ENCODE measurements at regions not wholly inside any gene's neighbourhood (a gene's known extent, or its start where the extent isn't known, plus 50 kb on each side); places are given as distances from the start of the nearest gene placed in this dataset.

DNA sequence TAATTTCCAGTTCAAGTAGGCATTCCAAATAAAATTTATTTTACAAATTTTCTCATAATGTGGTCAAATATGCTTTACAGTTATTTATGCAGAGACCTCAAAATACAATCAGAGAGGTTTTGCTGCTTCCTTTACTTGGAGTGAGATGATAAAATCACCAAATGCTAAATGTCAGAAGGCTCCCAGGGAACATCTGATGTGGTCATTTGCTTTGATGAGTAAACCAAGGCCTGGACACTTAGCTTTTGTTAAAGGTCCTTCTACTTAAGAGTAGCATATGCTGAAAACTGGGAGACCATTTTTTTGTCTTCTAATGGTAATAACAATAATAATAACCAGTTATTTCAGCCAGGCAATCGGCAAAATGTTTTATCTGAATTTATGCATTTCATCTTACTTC lies 60.6 kb upstream of the AKR1E2 start:
- ChIA-PET POLR2A (interaction anchor here (0.7 kb wide), 1 partner anchor 807 kb away, joined by 3 read pairs; no protein-coding TSS in a partner anchor), CTCF (ENCODE audit: low intra/inter-chr PET ratio) (interaction anchor here (0.7 kb wide), 1 partner anchor 1525 kb away, joined by 3 read pairs; no protein-coding TSS in a partner anchor)
- Histone ChIP-seq H3K9me1 (ENCODE audit: control insufficient read depth, insufficient read depth, low read length) (no peaks in the 10 kb centered on the region), H3K4me2 (ENCODE audit: insufficient read depth, low read length) (no peak overlapping the region), H4K20me1 (replicated peaks; ENCODE audit: control insufficient read depth, insufficient read depth, low read length) (no peaks in the 10 kb centered on the region), H2AFZ (ENCODE audit: low read depth, low read length) (no peak overlapping the region), H3K27ac (ENCODE audit: extremely low read depth, low read depth, low read length) (no peak overlapping the region), H3K79me2 (ENCODE audit: control insufficient read depth, insufficient read depth, low read length) (no peaks in the 10 kb centered on the region), H3K36me3 (ENCODE audit: control insufficient read depth, insufficient read depth, low read length) (no peaks in the 10 kb centered on the region), H3K27me3 (ENCODE audit: control insufficient read depth in 2 of 2, insufficient read depth in 2 of 2, low read length in 2 of 2) (peaks cover 0 to 6% of the 10 kb centered on the region in 2 experiments; a peak in 1 of 5 replicates), H3K4me1 (replicated peaks in 1 of 2; ENCODE audit: control insufficient read depth in 2 of 2, insufficient read depth in 2 of 2, low read length in 2 of 2) (no peaks in the 10 kb centered on the region), H3K9ac (ENCODE audit: insufficient read depth in 1 of 2, low read depth in 2 of 2, low read length in 2 of 2) (no peak overlapping the region), H3K4me3 (no peak overlapping the region), H3K9me3 (replicated peaks; ENCODE audit: control insufficient read depth, insufficient read depth, low read depth, low read length) (no peaks in the 10 kb centered on the region)
- no peak for FAIRE-seq
- no peak for DNase-seq (ENCODE audit: extremely low read depth in 1 of 4, low spot score in 3 of 4)
- TF ChIP-seq RBM17 (IDR thresholded peaks at IDR 0.05; ENCODE audit: borderline replicate concordance, low read depth, low read length), result no peak
- intact Hi-C loops (cut with micrococcal nuclease) (loop anchor here (5.0 kb wide), 2 partner anchors 108 to 1568 kb away; no protein-coding TSS in a partner anchor), in situ Hi-C loops (cut with MboI) (loop anchor here (25.0 kb wide), 1 partner anchor 1553 kb away; no protein-coding TSS in a partner anchor)
- 6% methylated on average over 1 of the region's 1 CpG for WGBS (ENCODE audit: insufficient coverage, low coverage, missing lambda C conversion rate)
- no TSS peak for BruUV-seq (replicated peaks)
- ATAC-seq, result no peak

DNA sequence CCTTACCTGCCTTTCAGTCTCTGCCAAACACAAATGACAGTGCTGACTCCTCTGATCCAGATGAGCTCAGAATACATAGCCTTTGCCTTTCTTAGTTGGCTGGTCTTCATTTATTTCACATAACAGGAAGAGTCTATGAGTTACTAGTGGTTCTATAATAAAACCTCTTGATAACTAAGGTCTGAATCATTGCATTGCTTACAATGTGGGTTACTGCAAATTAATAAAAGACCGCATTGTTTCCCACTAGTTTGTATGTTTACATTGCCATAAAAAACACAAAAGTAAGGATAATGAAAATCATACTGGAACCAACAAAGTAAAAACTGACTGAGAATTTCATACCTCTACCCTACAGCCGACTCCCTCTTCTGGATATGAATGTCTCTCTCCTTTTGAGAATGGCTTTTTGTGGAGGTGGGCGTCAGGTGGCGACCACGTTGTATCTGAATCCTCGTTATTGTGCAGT lies 62.0 kb upstream of the AKR1E2 start:
- DNase-seq (ENCODE audit: extremely low read depth in 1 of 4, low spot score in 3 of 4) (no peak), ATAC-seq (no peak), FAIRE-seq (no peak)
- Histone ChIP-seq H3K79me2 (ENCODE audit: control insufficient read depth, insufficient read depth, low read length) (no peaks in the 10 kb centered on the region), H3K4me3 (no peak overlapping the region), H3K9me1 (ENCODE audit: control insufficient read depth, insufficient read depth, low read length) (no peaks in the 10 kb centered on the region), H3K36me3 (ENCODE audit: control insufficient read depth, insufficient read depth, low read length) (no peaks in the 10 kb centered on the region), H3K27me3 (ENCODE audit: control insufficient read depth in 2 of 2, insufficient read depth in 2 of 2, low read length in 2 of 2) (peaks cover 0 to 6% of the 10 kb centered on the region in 2 experiments; a peak in 1 of 5 replicates), H3K9me3 (replicated peaks; ENCODE audit: control insufficient read depth, insufficient read depth, low read depth, low read length) (no peaks in the 10 kb centered on the region), H2AFZ (ENCODE audit: low read depth, low read length) (no peak overlapping the region), H3K4me1 (replicated peaks in 1 of 2; ENCODE audit: control insufficient read depth in 2 of 2, insufficient read depth in 2 of 2, low read length in 2 of 2) (no peaks in the 10 kb centered on the region), H3K4me2 (ENCODE audit: insufficient read depth, low read length) (no peak overlapping the region), H3K9ac (ENCODE audit: insufficient read depth in 1 of 2, low read depth in 2 of 2, low read length in 2 of 2) (no peak overlapping the region), H4K20me1 (replicated peaks; ENCODE audit: control insufficient read depth, insufficient read depth, low read length) (no peaks in the 10 kb centered on the region), H3K27ac (ENCODE audit: extremely low read depth, low read depth, low read length) (no peak overlapping the region)
- POLR2A ChIA-PET, result no interaction called here
- intact Hi-C loops (cut with micrococcal nuclease), result no loop called here
- in situ Hi-C loops (cut with MboI), result loop anchor here (25.0 kb wide), 1 partner anchor 1552 kb away; no protein-coding TSS in a partner anchor
- WGBS (ENCODE audit: insufficient coverage, low coverage, missing lambda C conversion rate), result 0% methylated on average over 6 of the region's 6 CpGs
- CTCF ChIA-PET (ENCODE audit: low intra/inter-chr PET ratio), result no interaction called here
- no TSS peak for BruUV-seq (replicated peaks)
- TF ChIP-seq LCOR (CRISPR knock-in tag; IDR thresholded peaks at IDR 0.05) (no peak), PHB2 (IDR thresholded peaks at IDR 0.05; ENCODE audit: low read depth) (no peak), PRMT5 (CRISPR knock-in tag; IDR thresholded peaks at IDR 0.05) (no peak), ZBED1 (IDR thresholded peaks at IDR 0.05) (no peak), ZC3H4 (CRISPR knock-in tag; IDR thresholded peaks at IDR 0.05; ENCODE audit: borderline replicate concordance) (no peak), ZNF699 (CRISPR knock-in tag; IDR thresholded peaks at IDR 0.05; ENCODE audit: insufficient replicate concordance) (no peak), KDM1A (IDR thresholded peaks at IDR 0.05) (no peak), BCOR (IDR thresholded peaks at IDR 0.05) (no peak), HDAC2 (IDR thresholded peaks at IDR 0.05) (no peak)
- TF ChIP-seq, protein P1, sequence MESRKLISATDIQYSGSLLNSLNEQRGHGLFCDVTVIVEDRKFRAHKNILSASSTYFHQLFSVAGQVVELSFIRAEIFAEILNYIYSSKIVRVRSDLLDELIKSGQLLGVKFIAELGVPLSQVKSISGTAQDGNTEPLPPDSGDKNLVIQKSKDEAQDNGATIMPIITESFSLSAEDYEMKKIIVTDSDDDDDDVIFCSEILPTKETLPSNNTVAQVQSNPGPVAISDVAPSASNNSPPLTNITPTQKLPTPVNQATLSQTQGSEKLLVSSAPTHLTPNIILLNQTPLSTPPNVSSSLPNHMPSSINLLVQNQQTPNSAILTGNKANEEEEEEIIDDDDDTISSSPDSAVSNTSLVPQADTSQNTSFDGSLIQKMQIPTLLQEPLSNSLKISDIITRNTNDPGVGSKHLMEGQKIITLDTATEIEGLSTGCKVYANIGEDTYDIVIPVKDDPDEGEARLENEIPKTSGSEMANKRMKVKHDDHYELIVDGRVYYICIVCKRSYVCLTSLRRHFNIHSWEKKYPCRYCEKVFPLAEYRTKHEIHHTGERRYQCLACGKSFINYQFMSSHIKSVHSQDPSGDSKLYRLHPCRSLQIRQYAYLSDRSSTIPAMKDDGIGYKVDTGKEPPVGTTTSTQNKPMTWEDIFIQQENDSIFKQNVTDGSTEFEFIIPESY (CRISPR knock-in tag; IDR thresholded peaks at IDR 0.05), result no peak
- TF ChIP-seq, protein P2, sequence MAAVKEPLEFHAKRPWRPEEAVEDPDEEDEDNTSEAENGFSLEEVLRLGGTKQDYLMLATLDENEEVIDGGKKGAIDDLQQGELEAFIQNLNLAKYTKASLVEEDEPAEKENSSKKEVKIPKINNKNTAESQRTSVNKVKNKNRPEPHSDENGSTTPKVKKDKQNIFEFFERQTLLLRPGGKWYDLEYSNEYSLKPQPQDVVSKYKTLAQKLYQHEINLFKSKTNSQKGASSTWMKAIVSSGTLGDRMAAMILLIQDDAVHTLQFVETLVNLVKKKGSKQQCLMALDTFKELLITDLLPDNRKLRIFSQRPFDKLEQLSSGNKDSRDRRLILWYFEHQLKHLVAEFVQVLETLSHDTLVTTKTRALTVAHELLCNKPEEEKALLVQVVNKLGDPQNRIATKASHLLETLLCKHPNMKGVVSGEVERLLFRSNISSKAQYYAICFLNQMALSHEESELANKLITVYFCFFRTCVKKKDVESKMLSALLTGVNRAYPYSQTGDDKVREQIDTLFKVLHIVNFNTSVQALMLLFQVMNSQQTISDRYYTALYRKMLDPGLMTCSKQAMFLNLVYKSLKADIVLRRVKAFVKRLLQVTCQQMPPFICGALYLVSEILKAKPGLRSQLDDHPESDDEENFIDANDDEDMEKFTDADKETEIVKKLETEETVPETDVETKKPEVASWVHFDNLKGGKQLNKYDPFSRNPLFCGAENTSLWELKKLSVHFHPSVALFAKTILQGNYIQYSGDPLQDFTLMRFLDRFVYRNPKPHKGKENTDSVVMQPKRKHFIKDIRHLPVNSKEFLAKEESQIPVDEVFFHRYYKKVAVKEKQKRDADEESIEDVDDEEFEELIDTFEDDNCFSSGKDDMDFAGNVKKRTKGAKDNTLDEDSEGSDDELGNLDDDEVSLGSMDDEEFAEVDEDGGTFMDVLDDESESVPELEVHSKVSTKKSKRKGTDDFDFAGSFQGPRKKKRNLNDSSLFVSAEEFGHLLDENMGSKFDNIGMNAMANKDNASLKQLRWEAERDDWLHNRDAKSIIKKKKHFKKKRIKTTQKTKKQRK (IDR thresholded peaks at IDR 0.05; ENCODE audit: borderline replicate concordance, low read depth, low read length), result no peak

All from K562 (cell line).